ENCODE measurements at regions not wholly inside any gene's neighbourhood (a gene's known extent, or its start where the extent isn't known, plus 50 kb on each side); places are given as distances from the start of the nearest gene placed in this dataset.

- Histone ChIP-seq H3K27ac (ENCODE audit: low read length) (no peak overlapping the region), H3K4me3 (ENCODE audit: low read length) (no peak overlapping the region), H3K9me2 (replicated peaks; ENCODE audit: low read length) (no peaks in the 10 kb centered on the region), H3K9ac (ENCODE audit: low read length) (no peak overlapping the region), H3F3A (ENCODE audit: low read length, unreplicated experiment) (no peaks in the 10 kb centered on the region), H3K4me2 (ENCODE audit: low read length) (no peak overlapping the region), H3K4me1 (ENCODE audit: insufficient read depth, low read length) (no peaks in the 10 kb centered on the region), H3K9me3 (ENCODE audit: low read length) (no peaks in the 10 kb centered on the region), H3K36me3 (ENCODE audit: low read depth, low read length) (no peaks in the 10 kb centered on the region), H3K79me2 (ENCODE audit: low read length) (no peaks in the 10 kb centered on the region), H4K20me1 (ENCODE audit: low read length) (no peaks in the 10 kb centered on the region), H3K27me3 (ENCODE audit: low read length) (peaks cover 36% of the 10 kb centered on the region), H2AFZ (ENCODE audit: low read length) (no peak overlapping the region)
- TF ChIP-seq CTCF (conservative IDR thresholded peaks at IDR 0.05; ENCODE audit: low read depth, low read length) (no peak), EZH2 (IDR thresholded peaks at IDR 0.05; ENCODE audit: low read length, unreplicated experiment) (no peak), EZH2phosphoT487 (IDR thresholded peaks at IDR 0.05; ENCODE audit: borderline replicate concordance, low read length) (no peak)
- no TSS peak for BruUV-seq (replicated peaks)
- ATAC-seq (no peak), DNase-seq (no peak)
- intact Hi-C loops (cut with micrococcal nuclease) = no loop called here
- POLR2A ChIA-PET (ENCODE audit: unreplicated experiment) = no interaction called here
- CTCF ChIA-PET = no interaction called here
These were observed 460.8 kb upstream of the HS6ST1 start for GRCh38 chr2:128779301-128780095.

- CTCF ChIA-PET = no interaction called here
- H3K4me2 ChIP-seq (ENCODE audit: low read length) = no peak overlapping the region
- H3F3A ChIP-seq (ENCODE audit: low read length, unreplicated experiment) = no peaks in the 10 kb centered on the region
- H3K27me3 ChIP-seq (ENCODE audit: low read length) = peaks cover 43% of the 10 kb centered on the region
- no peak overlapping the region for H3K27ac ChIP-seq (ENCODE audit: low read length)
- no peak for DNase-seq
- no peak for ATAC-seq
- H3K9me3 ChIP-seq (ENCODE audit: low read length) = no peaks in the 10 kb centered on the region
- H3K9ac ChIP-seq (ENCODE audit: low read length) = no peak overlapping the region
- POLR2A ChIA-PET (ENCODE audit: unreplicated experiment) = no interaction called here
- intact Hi-C loops (cut with micrococcal nuclease) = no loop called here
- no peaks in the 10 kb centered on the region for H3K4me1 ChIP-seq (ENCODE audit: insufficient read depth, low read length)
- H3K4me3 ChIP-seq (ENCODE audit: low read length) = no peak overlapping the region
- H4K20me1 ChIP-seq (ENCODE audit: low read length) = no peaks in the 10 kb centered on the region
- no peak overlapping the region for H2AFZ ChIP-seq (ENCODE audit: low read length)
- no TSS peak for BruUV-seq (replicated peaks)
- no peaks in the 10 kb centered on the region for H3K9me2 ChIP-seq (replicated peaks; ENCODE audit: low read length)
- no peak for TF ChIP-seq EZH2phosphoT487 (IDR thresholded peaks at IDR 0.05; ENCODE audit: borderline replicate concordance, low read length)
- TF ChIP-seq EZH2 (IDR thresholded peaks at IDR 0.05; ENCODE audit: low read length, unreplicated experiment) = no peak
- TF ChIP-seq CTCF (conservative IDR thresholded peaks at IDR 0.05; ENCODE audit: low read depth, low read length) = no peak
- no peaks in the 10 kb centered on the region for H3K36me3 ChIP-seq (ENCODE audit: low read depth, low read length)
- H3K79me2 ChIP-seq (ENCODE audit: low read length) = no peaks in the 10 kb centered on the region
These were observed 461.9 kb upstream of the HS6ST1 start for GRCh38 chr2:128780434-128781080.

- TF ChIP-seq CTCF (conservative IDR thresholded peaks at IDR 0.05; ENCODE audit: low read depth, low read length) = no peak
- no peak for TF ChIP-seq EZH2phosphoT487 (IDR thresholded peaks at IDR 0.05; ENCODE audit: borderline replicate concordance, low read length)
- no peak for TF ChIP-seq EZH2 (IDR thresholded peaks at IDR 0.05; ENCODE audit: low read length, unreplicated experiment)
- H3K9ac ChIP-seq (ENCODE audit: low read length) = no peak overlapping the region
- H3F3A ChIP-seq (ENCODE audit: low read length, unreplicated experiment) = no peaks in the 10 kb centered on the region
- H3K9me3 ChIP-seq (ENCODE audit: low read length) = no peaks in the 10 kb centered on the region
- H3K4me2 ChIP-seq (ENCODE audit: low read length) = no peak overlapping the region
- BruUV-seq (replicated peaks) = no TSS peak
- no peaks in the 10 kb centered on the region for H3K9me2 ChIP-seq (replicated peaks; ENCODE audit: low read length)
- H2AFZ ChIP-seq (ENCODE audit: low read length) = no peak overlapping the region
- no peak overlapping the region for H3K27ac ChIP-seq (ENCODE audit: low read length)
- H3K36me3 ChIP-seq (ENCODE audit: low read depth, low read length) = no peaks in the 10 kb centered on the region
- H4K20me1 ChIP-seq (ENCODE audit: low read length) = no peaks in the 10 kb centered on the region
- DNase-seq = no peak
- H3K4me3 ChIP-seq (ENCODE audit: low read length) = no peak overlapping the region
- H3K27me3 ChIP-seq (ENCODE audit: low read length) = peaks cover 43% of the 10 kb centered on the region
- H3K79me2 ChIP-seq (ENCODE audit: low read length) = no peaks in the 10 kb centered on the region
- no peaks in the 10 kb centered on the region for H3K4me1 ChIP-seq (ENCODE audit: insufficient read depth, low read length)
- CTCF ChIA-PET = no interaction called here
- POLR2A ChIA-PET (ENCODE audit: unreplicated experiment) = no interaction called here
- intact Hi-C loops (cut with micrococcal nuclease) = no loop called here
- ATAC-seq = no peak
These were observed 462.5 kb upstream of the HS6ST1 start for GRCh38 chr2:128781166-128781565.
